KMS-11 (cell line): ENCODE measurements at regions not wholly inside any gene's neighbourhood (a gene's known extent, or its start where the extent isn't known, plus 50 kb on each side); places are given as distances from the start of the nearest gene placed in this dataset.

ENCODE experiments used
- H2AFZ ChIP-seq: fragments of 200-600 bp; sonication (generic); 2 replicates; pipeline ENCODE4 v1.6.1; 2016; ENCODE audit warnings: antibody characterized with exemption, mixed run types, low read depth
- H3K27ac ChIP-seq: fragments of 200-600 bp; sonication (generic); 2 replicates; pipeline ENCODE4 v1.6.1; 2016; ENCODE audit warnings: mild to moderate bottlenecking, mixed run types
- H3K27me3 ChIP-seq: fragments of 200-600 bp; sonication (generic); 2 replicates; pipeline ENCODE4 v1.6.1; 2017; ENCODE audit warnings: mild to moderate bottlenecking, low read depth, mixed run types, moderate library complexity; ENCODE audit not compliant: insufficient read depth
- H3K36me3 ChIP-seq: fragments of 200-600 bp; sonication (generic); 2 replicates; pipeline ENCODE4 v1.6.1; 2017; ENCODE audit warnings: mild to moderate bottlenecking, mixed run types; ENCODE audit not compliant: insufficient read depth
- H3K4me1 ChIP-seq: fragments of 200-600 bp; sonication (generic); 2 replicates; pipeline ENCODE4 v1.6.1; 2016; ENCODE audit warnings: mild to moderate bottlenecking, low read depth, mixed run types; ENCODE audit not compliant: poor library complexity, severe bottlenecking
- H3K4me2 ChIP-seq: fragments of 200-600 bp; sonication (generic); 2 replicates; pipeline ENCODE4 v1.7.0; 2016; ENCODE audit warnings: mild to moderate bottlenecking, mixed run types
- H3K4me3 ChIP-seq: fragments of 200-600 bp; sonication (generic); IDR thresholded peaks from 2 replicates; pipeline ENCODE4 v1.6.1; 2017; ENCODE audit warnings: low read depth, low read length, mixed read lengths; ENCODE audit not compliant: insufficient read depth
- H3K79me2 ChIP-seq: fragments of 200-600 bp; sonication (generic); 2 replicates; pipeline ENCODE4 v1.6.1; 2016; ENCODE audit warnings: low read depth, mixed run types; ENCODE audit not compliant: insufficient read depth
- H3K9ac ChIP-seq: fragments of 200-600 bp; sonication (generic); 2 replicates; pipeline ENCODE4 v1.6.1; 2016; ENCODE audit warnings: mild to moderate bottlenecking, mixed run types
- H4K20me1 ChIP-seq: fragments of 200-600 bp; sonication (generic); 2 replicates; pipeline ENCODE4 v1.6.1; 2016; ENCODE audit warnings: mild to moderate bottlenecking, mixed run types; ENCODE audit not compliant: insufficient read depth
- CTCF ChIP-seq: fragments of 200-600 bp; sonication (generic); conservative IDR thresholded peaks from 2 replicates; pipeline ENCODE4 v1.6.1; 2017; ENCODE audit warnings: low read depth, mild to moderate bottlenecking, antibody characterized with exemption, low read length, moderate library complexity, mixed read lengths

- no peak for TF ChIP-seq CTCF
- no peaks in the 10 kb centered on the region for H3K27me3 ChIP-seq
Measured at GRCh38 chr12:28893856-28894255, 255.2 kb upstream of the FAR2 start.

GRCh38 chr12:28896421-28896820 is 252.7 kb upstream of the FAR2 start:
- Histone ChIP-seq H3K9ac (no peak overlapping the region), H3K27me3 (no peaks in the 10 kb centered on the region), H3K27ac (no peak overlapping the region), H2AFZ (no peak overlapping the region), H4K20me1 (no peaks in the 10 kb centered on the region), H3K79me2 (no peaks in the 10 kb centered on the region), H3K36me3 (no peaks in the 10 kb centered on the region), H3K4me2 (no peak overlapping the region), H3K4me3 (no peak overlapping the region), H3K4me1 (no peaks in the 10 kb centered on the region)
- TF ChIP-seq CTCF, result no peak

More at GRCh38 chr12:28893856-28894255, 255.2 kb upstream of the FAR2 start:
- H3K27ac ChIP-seq, result no peak overlapping the region
- H4K20me1 ChIP-seq, result no peaks in the 10 kb centered on the region
- no peak overlapping the region for H3K4me2 ChIP-seq
- no peak overlapping the region for H3K4me3 ChIP-seq
- H2AFZ ChIP-seq, result no peak overlapping the region
- H3K4me1 ChIP-seq, result no peaks in the 10 kb centered on the region
- no peaks in the 10 kb centered on the region for H3K79me2 ChIP-seq
- no peaks in the 10 kb centered on the region for H3K36me3 ChIP-seq
- no peak overlapping the region for H3K9ac ChIP-seq

GRCh38 chr12:28898038-28898437 is 251.0 kb upstream of the FAR2 start:
- H3K79me2 ChIP-seq, result no peaks in the 10 kb centered on the region
- H3K27me3 ChIP-seq, result no peaks in the 10 kb centered on the region
- no peak overlapping the region for H3K9ac ChIP-seq
- no peaks in the 10 kb centered on the region for H4K20me1 ChIP-seq
- no peaks in the 10 kb centered on the region for H3K4me1 ChIP-seq
- no peak overlapping the region for H3K4me2 ChIP-seq
- no peak overlapping the region for H3K27ac ChIP-seq
- no peak overlapping the region for H3K4me3 ChIP-seq
- TF ChIP-seq CTCF, result no peak
- H3K36me3 ChIP-seq, result no peaks in the 10 kb centered on the region
- H2AFZ ChIP-seq, result no peak overlapping the region

- Histone ChIP-seq H3K4me2 (no peak overlapping the region), H4K20me1 (no peaks in the 10 kb centered on the region), H3K79me2 (no peaks in the 10 kb centered on the region), H3K9ac (no peak overlapping the region), H3K4me3 (no peak overlapping the region), H2AFZ (no peak overlapping the region), H3K27me3 (no peaks in the 10 kb centered on the region), H3K4me1 (no peaks in the 10 kb centered on the region), H3K27ac (no peak overlapping the region), H3K36me3 (no peaks in the 10 kb centered on the region)
- no peak for TF ChIP-seq CTCF
Measured at GRCh38 chr12:28899951-28900350, 249.1 kb upstream of the FAR2 start.
